GM12865 (cell line): ENCODE measurements at regions not wholly inside any gene's neighbourhood (a gene's known extent, or its start where the extent isn't known, plus 50 kb on each side); places are given as distances from the start of the nearest gene placed in this dataset.

Source experiments
- DNase-seq: peaks from one replicate; pipeline ENCODE4 v3.0.0; 2010; ENCODE audit warnings: low read depth
- H3K4me3 ChIP-seq: 2 replicates; pipeline ENCODE4 v1.5.1; 2011; ENCODE audit warnings: mild to moderate bottlenecking, low read depth, low read length, control low read depth
- CTCF ChIP-seq: IDR thresholded peaks from 2 replicates; pipeline ENCODE4 v1.5.1; 2011; ENCODE audit warnings: low read length, control low read depth, low read depth, inconsistent platforms; ENCODE audit not compliant: insufficient read depth; ENCODE audit errors: missing control alignments

GRCh38 chr15:100783760-100784492 lies 95.7 kb upstream of the ALDH1A3 start:
- no peak for DNase-seq
- no peak overlapping the region for H3K4me3 ChIP-seq
- TF ChIP-seq CTCF, result no peak

- TF ChIP-seq CTCF, result no peak
- DNase-seq, result no peak
Measured at GRCh38 chr15:100784493-100785180, 95.0 kb upstream of the ALDH1A3 start.

GRCh38 chr15:100785181-100786138 lies 94.2 kb upstream of the ALDH1A3 start:
- no peak for TF ChIP-seq CTCF
- no peak overlapping the region for H3K4me3 ChIP-seq
- peak; percentile 54 for DNase-seq

More at GRCh38 chr15:100784493-100785180, 95.0 kb upstream of the ALDH1A3 start:
- H3K4me3 ChIP-seq, result no peak overlapping the region

- no peak for TF ChIP-seq CTCF
- DNase-seq, result no peak
- no peak overlapping the region for H3K4me3 ChIP-seq
Measured at GRCh38 chr15:100786139-100786531, 93.5 kb upstream of the ALDH1A3 start.

GRCh38 chr15:100786901-100787566 lies 92.6 kb upstream of the ALDH1A3 start:
- no peak overlapping the region for H3K4me3 ChIP-seq
- no peak for TF ChIP-seq CTCF
- DNase-seq, result no peak
